ENCODE measurements at regions not wholly inside any gene's neighbourhood (a gene's known extent, or its start where the extent isn't known, plus 50 kb on each side); places are given as distances from the start of the nearest gene placed in this dataset.

DNA sequence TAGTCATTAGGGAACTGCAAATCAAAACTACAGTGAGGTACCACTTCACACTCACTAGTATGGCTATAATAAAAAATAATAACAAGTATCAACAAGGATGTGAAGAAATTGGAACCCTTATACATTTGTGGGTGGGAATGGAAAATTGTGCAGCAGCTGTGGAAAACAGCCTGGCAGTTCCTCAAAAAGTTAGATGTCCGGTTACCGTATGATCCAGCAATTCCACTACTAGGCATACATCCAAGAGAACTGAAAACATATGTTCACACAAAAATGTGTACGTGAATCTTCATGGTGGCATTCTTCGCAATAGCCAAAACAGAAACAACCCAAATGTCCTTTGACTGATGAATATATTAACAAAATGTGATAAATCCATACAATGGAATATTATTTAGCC, 187.9 kb upstream of the LYSMD4 start:
- H3K4me3 ChIP-seq: no peak overlapping the region
- no peak for DNase-seq
- TF ChIP-seq, protein P1, sequence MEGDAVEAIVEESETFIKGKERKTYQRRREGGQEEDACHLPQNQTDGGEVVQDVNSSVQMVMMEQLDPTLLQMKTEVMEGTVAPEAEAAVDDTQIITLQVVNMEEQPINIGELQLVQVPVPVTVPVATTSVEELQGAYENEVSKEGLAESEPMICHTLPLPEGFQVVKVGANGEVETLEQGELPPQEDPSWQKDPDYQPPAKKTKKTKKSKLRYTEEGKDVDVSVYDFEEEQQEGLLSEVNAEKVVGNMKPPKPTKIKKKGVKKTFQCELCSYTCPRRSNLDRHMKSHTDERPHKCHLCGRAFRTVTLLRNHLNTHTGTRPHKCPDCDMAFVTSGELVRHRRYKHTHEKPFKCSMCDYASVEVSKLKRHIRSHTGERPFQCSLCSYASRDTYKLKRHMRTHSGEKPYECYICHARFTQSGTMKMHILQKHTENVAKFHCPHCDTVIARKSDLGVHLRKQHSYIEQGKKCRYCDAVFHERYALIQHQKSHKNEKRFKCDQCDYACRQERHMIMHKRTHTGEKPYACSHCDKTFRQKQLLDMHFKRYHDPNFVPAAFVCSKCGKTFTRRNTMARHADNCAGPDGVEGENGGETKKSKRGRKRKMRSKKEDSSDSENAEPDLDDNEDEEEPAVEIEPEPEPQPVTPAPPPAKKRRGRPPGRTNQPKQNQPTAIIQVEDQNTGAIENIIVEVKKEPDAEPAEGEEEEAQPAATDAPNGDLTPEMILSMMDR (IDR thresholded peaks at IDR 0.05 in 4 of 5, conservative IDR thresholded peaks at IDR 0.05 in 1 of 5): no peak
- TF ChIP-seq POLR2A (IDR thresholded peaks at IDR 0.05): no peak
- no peak overlapping the region for H3K27ac ChIP-seq
- no peaks in the 10 kb centered on the region for H3K4me1 ChIP-seq
- in situ Hi-C loops (cut with MboI; ENCODE audit: low sequenced_read_pairs in 4 of 4): loop anchor here in 1 of 4 donors (25.0 kb wide), 1 partner anchor 641 kb away; no protein-coding TSS in a partner anchor
- no peak for ATAC-seq
- no peaks in the 10 kb centered on the region for H3K27me3 ChIP-seq
- H3K9me3 ChIP-seq: no peaks in the 10 kb centered on the region
- intact Hi-C loops (cut with DNase I; ENCODE audit: low total_unique reads): loop anchor here (10.0 kb wide), 3 partner anchors 654 to 684 kb away; partner anchors contain the start of genes ASB7, LINS1 and LRRC28
- H3K36me3 ChIP-seq: no peaks in the 10 kb centered on the region

DNA sequence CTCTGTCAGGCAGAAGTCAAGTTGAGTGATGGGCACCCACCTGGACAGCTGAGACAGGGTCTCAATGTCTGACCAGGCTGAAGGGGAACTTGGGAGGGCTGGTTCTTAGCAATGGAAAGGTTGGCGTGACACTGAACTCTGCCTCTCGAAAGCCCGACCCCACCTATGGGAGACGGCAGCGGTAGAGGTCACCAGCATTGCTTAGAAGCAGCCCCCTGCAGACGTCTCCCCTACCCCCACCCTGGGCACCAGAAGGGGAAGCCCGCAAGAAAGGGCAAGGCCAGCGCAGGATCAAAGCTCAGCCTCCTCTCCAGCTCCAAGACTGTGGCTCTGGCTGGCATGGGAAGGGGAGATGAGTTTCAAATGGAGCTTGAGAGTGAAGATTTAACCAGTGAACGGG, 184.8 kb upstream of the LYSMD4 start:
- in situ Hi-C loops (cut with MboI; ENCODE audit: low sequenced_read_pairs in 4 of 4) (loop anchor here in 1 of 4 donors (25.0 kb wide), 1 partner anchor 644 kb away; no protein-coding TSS in a partner anchor), intact Hi-C loops (cut with DNase I; ENCODE audit: low total_unique reads) (no loop called here)
- no peaks in the 10 kb centered on the region for H3K36me3 ChIP-seq
- H3K4me3 ChIP-seq: no peak overlapping the region
- H3K27ac ChIP-seq: no peak overlapping the region
- no peaks in the 10 kb centered on the region for H3K4me1 ChIP-seq
- no peaks in the 10 kb centered on the region for H3K9me3 ChIP-seq
- TF ChIP-seq, protein P1 (IDR thresholded peaks at IDR 0.05 in 4 of 5, conservative IDR thresholded peaks at IDR 0.05 in 1 of 5): no peak
- no peak for TF ChIP-seq POLR2A (IDR thresholded peaks at IDR 0.05)
- ATAC-seq (no peak), DNase-seq (no peak)
- no peaks in the 10 kb centered on the region for H3K27me3 ChIP-seq

DNA sequence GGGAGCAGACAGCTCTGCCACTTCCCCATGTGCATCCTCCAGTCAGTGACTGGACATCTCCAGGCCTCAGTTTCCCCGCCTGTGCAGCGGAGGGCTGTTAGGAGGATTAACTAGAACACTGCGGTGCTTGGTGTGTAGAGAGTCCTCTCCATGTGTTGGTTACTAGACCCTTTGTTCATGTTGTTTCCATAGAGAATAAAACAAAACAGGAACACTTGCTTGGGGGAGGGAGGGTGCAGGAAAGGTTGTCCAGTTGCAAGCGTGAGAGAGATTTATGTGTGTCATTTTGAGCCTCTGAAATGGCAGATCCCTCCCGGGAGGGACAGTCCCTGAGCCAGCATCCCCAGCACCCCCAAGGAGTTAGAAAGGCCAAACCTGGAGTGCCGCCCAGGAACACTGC, 184.0 kb upstream of the LYSMD4 start:
- no peak for DNase-seq
- ATAC-seq: no peak
- in situ Hi-C loops (cut with MboI; ENCODE audit: low sequenced_read_pairs in 4 of 4): loop anchor here in 1 of 4 donors (25.0 kb wide), 1 partner anchor 645 kb away; no protein-coding TSS in a partner anchor
- TF ChIP-seq POLR2A (IDR thresholded peaks at IDR 0.05): no peak
- TF ChIP-seq, protein P1 (IDR thresholded peaks at IDR 0.05 in 4 of 5, conservative IDR thresholded peaks at IDR 0.05 in 1 of 5): no peak
- Histone ChIP-seq H3K36me3 (no peaks in the 10 kb centered on the region), H3K27ac (no peak overlapping the region), H3K27me3 (no peaks in the 10 kb centered on the region), H3K4me3 (no peak overlapping the region), H3K9me3 (no peaks in the 10 kb centered on the region), H3K4me1 (no peaks in the 10 kb centered on the region)
- intact Hi-C loops (cut with DNase I; ENCODE audit: low total_unique reads): no loop called here

DNA sequence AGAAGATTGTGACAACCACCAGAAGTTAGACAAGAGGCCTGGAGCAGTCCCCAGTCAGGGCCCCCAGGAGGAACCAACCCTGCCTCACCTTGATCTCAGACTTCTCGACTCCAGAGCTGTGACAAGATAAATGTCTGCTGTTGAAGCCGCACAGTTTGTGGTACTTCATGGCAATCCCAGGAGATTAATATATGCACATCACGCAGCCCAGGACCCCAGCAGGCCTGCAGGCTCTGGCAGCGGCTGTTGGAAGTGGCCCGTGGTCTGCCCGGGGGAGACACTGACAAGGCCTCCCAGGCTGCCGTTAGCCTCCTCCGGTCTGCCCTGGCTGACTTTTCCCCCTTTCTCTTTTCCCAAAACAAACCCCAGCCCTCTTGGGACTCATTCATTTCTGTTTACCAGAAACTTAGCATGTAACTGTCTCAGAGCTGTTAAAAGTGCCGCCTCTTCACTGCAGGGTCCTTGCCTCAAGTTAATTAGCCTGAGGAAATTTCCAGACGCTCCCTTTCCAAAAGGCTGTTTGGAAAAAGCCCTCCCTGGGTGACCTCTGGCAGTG, 183.5 kb upstream of the LYSMD4 start:
- Histone ChIP-seq H3K27ac (no peak overlapping the region), H3K4me3 (no peak overlapping the region), H3K4me1 (no peaks in the 10 kb centered on the region), H3K9me3 (no peaks in the 10 kb centered on the region), H3K36me3 (no peaks in the 10 kb centered on the region), H3K27me3 (no peaks in the 10 kb centered on the region)
- intact Hi-C loops (cut with DNase I; ENCODE audit: low total_unique reads) (no loop called here), in situ Hi-C loops (cut with MboI; ENCODE audit: low sequenced_read_pairs in 4 of 4) (loop anchor here in 1 of 4 donors (25.0 kb wide), 1 partner anchor 646 kb away; no protein-coding TSS in a partner anchor)
- DNase-seq (no peak), ATAC-seq (no peak)
- TF ChIP-seq, protein P1 (IDR thresholded peaks at IDR 0.05 in 4 of 5, conservative IDR thresholded peaks at IDR 0.05 in 1 of 5): no peak
- TF ChIP-seq POLR2A (IDR thresholded peaks at IDR 0.05): no peak

All from gastrocnemius medialis (tissue), 4 donors.